Endodermal cell (in vitro differentiated cells): ENCODE measurements at regions not wholly inside any gene's neighbourhood (a gene's known extent, or its start where the extent isn't known, plus 50 kb on each side); places are given as distances from the start of the nearest gene placed in this dataset.

Experiments used
- DNase-seq: peaks from one replicate; pipeline ENCODE4 v3.0.0-alpha.2; 2017
- H3K27ac ChIP-seq: 2 replicates; pipeline ENCODE4 v1.5.1; 2013; ENCODE audit warnings: mild to moderate bottlenecking, low read depth, low read length, moderate library complexity
- H3K27me3 ChIP-seq: 2 replicates; pipeline ENCODE4 v1.6.1; 2013; ENCODE audit warnings: mild to moderate bottlenecking, low read length, moderate library complexity; ENCODE audit not compliant: insufficient read depth, control insufficient read depth, poor library complexity, severe bottlenecking
- H3K36me3 ChIP-seq: 2 replicates; pipeline ENCODE4 v1.7.0; 2013; ENCODE audit warnings: mild to moderate bottlenecking, low read length, moderate library complexity; ENCODE audit not compliant: control insufficient read depth, insufficient read depth
- H3K4me1 ChIP-seq: one replicate; pipeline ENCODE4 v1.7.0; 2013; ENCODE audit warnings: low read length; ENCODE audit not compliant: control insufficient read depth, insufficient read depth
- H3K4me3 ChIP-seq: 2 replicates; pipeline ENCODE4 v1.5.1; 2013; ENCODE audit warnings: mild to moderate bottlenecking, low read length, moderate library complexity
- H3K9ac ChIP-seq: 2 replicates; pipeline ENCODE4 v1.6.1; 2013; ENCODE audit warnings: mild to moderate bottlenecking, low read length, moderate library complexity; ENCODE audit not compliant: poor library complexity, severe bottlenecking; ENCODE audit errors: extremely low read depth
- H3K9me3 ChIP-seq: 2 replicates; pipeline ENCODE4 v1.6.1; 2013; ENCODE audit warnings: mild to moderate bottlenecking, low read length, moderate library complexity; ENCODE audit not compliant: control insufficient read depth
- H3K27ac Mint-ChIP-seq: 2 replicates; pipeline ENCODE4 v1.8.0; 2020; ENCODE audit warnings: mixed read lengths
- H3K27me3 Mint-ChIP-seq: 2 replicates; pipeline ENCODE4 v1.8.0; 2021; ENCODE audit warnings: mild to moderate bottlenecking, mixed read lengths; ENCODE audit not compliant: insufficient read depth
- H3K36me3 Mint-ChIP-seq: 2 replicates; pipeline ENCODE4 v1.8.0; 2020; ENCODE audit warnings: low read depth, mixed read lengths
- H3K4me1 Mint-ChIP-seq: 2 replicates; pipeline ENCODE4 v1.8.0; 2020; ENCODE audit warnings: mixed read lengths
- H3K4me3 Mint-ChIP-seq: 2 replicates; pipeline ENCODE4 v1.8.0; 2020; ENCODE audit warnings: mild to moderate bottlenecking, moderate library complexity, mixed read lengths
- H3K9me3 Mint-ChIP-seq: 2 replicates; pipeline ENCODE4 v1.8.0; 2020; ENCODE audit warnings: mild to moderate bottlenecking, mixed read lengths
- WGBS, 2 experiments: methylation state at CpG; one replicate each; pipeline versions ENCODE4 v1.1.5 to v1.1.7; 2013; ENCODE audit warnings: missing lambda C conversion rate in 2 of 2, mixed read lengths in 1 of 2; ENCODE audit not compliant: insufficient coverage in 1 of 2, insufficient read length in 1 of 2; 5-methylcytosine and 5-hydroxymethylcytosine counted together
- TF ChIP-seq, protein P1 (sequence below): fragments of 200-600 bp; sonication (generic); conservative IDR thresholded peaks from 2 replicates; pipeline ENCODE4 v1.5.0; 2021; ENCODE audit warnings: antibody characterized with exemption, mild to moderate bottlenecking

DNA sequence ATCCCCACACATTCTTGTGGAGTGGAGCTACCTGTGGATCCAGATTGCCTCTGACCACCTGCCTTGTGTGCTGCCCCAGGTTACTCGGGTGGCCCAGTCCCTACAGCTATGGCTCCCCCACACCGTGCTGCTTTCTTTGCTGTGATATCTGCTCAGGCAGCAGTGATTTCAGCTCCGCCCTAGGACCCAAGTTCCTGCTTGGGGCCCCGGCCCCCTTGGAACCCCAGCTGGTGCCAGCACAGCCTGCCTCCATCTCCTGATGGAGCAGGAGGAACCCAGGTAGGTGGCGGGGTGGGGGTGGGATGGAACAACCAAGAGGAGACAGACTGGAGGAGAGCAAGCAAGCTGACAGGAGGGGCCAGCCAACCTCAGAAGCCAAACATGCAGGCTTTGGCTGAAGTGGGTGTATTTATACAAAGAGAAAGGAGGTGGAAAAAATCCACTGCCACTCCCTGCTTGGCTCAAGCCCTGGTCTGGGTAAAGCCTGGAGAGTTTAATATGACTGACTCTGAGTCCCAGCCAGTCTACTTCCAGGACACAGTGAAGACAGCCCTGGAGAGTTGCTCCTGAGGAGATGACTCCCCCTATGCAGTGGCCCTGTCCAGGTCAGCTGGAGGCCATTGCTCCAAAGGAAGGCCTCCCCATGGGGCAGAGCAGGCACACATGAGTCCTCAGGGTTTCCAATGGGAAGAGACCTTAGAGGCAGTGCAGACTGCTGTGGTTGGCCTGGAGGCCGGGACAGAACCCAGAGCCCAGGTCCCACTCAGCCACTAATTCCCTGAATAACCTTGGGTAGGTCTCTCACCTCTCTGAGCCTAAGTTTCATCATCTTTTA is 197.1 kb upstream of the MAMLD1 start:
- TF ChIP-seq, protein P1, sequence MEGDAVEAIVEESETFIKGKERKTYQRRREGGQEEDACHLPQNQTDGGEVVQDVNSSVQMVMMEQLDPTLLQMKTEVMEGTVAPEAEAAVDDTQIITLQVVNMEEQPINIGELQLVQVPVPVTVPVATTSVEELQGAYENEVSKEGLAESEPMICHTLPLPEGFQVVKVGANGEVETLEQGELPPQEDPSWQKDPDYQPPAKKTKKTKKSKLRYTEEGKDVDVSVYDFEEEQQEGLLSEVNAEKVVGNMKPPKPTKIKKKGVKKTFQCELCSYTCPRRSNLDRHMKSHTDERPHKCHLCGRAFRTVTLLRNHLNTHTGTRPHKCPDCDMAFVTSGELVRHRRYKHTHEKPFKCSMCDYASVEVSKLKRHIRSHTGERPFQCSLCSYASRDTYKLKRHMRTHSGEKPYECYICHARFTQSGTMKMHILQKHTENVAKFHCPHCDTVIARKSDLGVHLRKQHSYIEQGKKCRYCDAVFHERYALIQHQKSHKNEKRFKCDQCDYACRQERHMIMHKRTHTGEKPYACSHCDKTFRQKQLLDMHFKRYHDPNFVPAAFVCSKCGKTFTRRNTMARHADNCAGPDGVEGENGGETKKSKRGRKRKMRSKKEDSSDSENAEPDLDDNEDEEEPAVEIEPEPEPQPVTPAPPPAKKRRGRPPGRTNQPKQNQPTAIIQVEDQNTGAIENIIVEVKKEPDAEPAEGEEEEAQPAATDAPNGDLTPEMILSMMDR: no peak
- Mint-ChIP-seq H3K27me3 (peaks cover 1% of the 10 kb centered on the region), H3K36me3 (no peaks in the 10 kb centered on the region), H3K27ac (no peak overlapping the region), H3K4me3 (no peak overlapping the region), H3K4me1 (no peaks in the 10 kb centered on the region), H3K9me3 (peaks cover 50% of the 10 kb centered on the region)
- H3K4me1 ChIP-seq: no peaks in the 10 kb centered on the region
- no peaks in the 10 kb centered on the region for H3K9me3 ChIP-seq
- no peak overlapping the region for H3K4me3 ChIP-seq
- no peak overlapping the region for H3K27ac ChIP-seq
- H3K36me3 ChIP-seq: no peaks in the 10 kb centered on the region
- H3K9ac ChIP-seq: no peak overlapping the region
- DNase-seq: no peak
- WGBS, 2 experiments: 88 to 100% methylated on average over 2 to 6 of the region's 6 CpGs
- H3K27me3 ChIP-seq: no peaks in the 10 kb centered on the region

GRCh38 chrX:150167482-150168324 is 195.4 kb upstream of the MAMLD1 start:
- Mint-ChIP-seq H3K36me3 (no peaks in the 10 kb centered on the region), H3K27me3 (peaks cover 1% of the 10 kb centered on the region), H3K27ac (no peak overlapping the region), H3K9me3 (peaks cover 40% of the 10 kb centered on the region), H3K4me3 (no peak overlapping the region), H3K4me1 (no peaks in the 10 kb centered on the region)
- H3K36me3 ChIP-seq: no peaks in the 10 kb centered on the region
- no peaks in the 10 kb centered on the region for H3K4me1 ChIP-seq
- H3K27ac ChIP-seq: no peak overlapping the region
- H3K27me3 ChIP-seq: no peaks in the 10 kb centered on the region
- TF ChIP-seq, protein P1: no peak
- WGBS, 2 experiments: 86 to 91% methylated on average over 1 to 5 of the region's 5 CpGs
- no peak for DNase-seq
- H3K4me3 ChIP-seq: no peak overlapping the region
- H3K9ac ChIP-seq: no peak overlapping the region
- H3K9me3 ChIP-seq: no peaks in the 10 kb centered on the region

DNA sequence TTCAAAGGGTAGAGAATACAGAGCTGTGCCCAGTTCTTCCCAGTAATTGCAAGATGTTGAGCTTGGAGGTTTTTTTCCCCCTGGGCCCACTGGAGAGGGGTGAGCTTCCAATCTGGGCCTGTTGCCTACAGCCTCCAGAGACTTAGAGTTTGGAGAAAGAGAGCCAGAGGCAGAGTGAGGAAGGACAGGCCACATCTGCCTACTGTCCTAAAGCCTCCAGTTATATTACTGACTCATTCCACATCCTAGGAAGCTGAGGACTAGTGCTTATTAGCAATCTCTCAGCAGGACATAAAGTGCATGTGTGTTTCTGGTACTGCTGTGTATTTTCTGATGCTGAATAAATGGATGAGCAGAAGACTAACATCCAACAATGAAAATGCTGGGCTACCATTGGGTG is 181.0 kb upstream of the MAMLD1 start:
- Mint-ChIP-seq H3K27me3 (peaks cover 5% of the 10 kb centered on the region), H3K9me3 (peaks cover 62% of the 10 kb centered on the region)

More for the DNA sequence above, 181.0 kb upstream of the MAMLD1 start:
- Histone ChIP-seq H3K36me3 (no peaks in the 10 kb centered on the region), H3K4me3 (no peak overlapping the region), H3K4me1 (no peaks in the 10 kb centered on the region), H3K9me3 (no peaks in the 10 kb centered on the region), H3K27me3 (no peaks in the 10 kb centered on the region), H3K9ac (no peak overlapping the region), H3K27ac (no peak overlapping the region)
- no peak for DNase-seq
- no peaks in the 10 kb centered on the region for H3K36me3 Mint-ChIP-seq
- H3K4me3 Mint-ChIP-seq: no peak overlapping the region
- H3K27ac Mint-ChIP-seq: no peak overlapping the region
- H3K4me1 Mint-ChIP-seq: no peaks in the 10 kb centered on the region
- TF ChIP-seq, protein P1: no peak
